GM21447 (cell line): ENCODE measurements at regions not wholly inside any gene's neighbourhood (a gene's known extent, or its start where the extent isn't known, plus 50 kb on each side); places are given as distances from the start of the nearest gene placed in this dataset.
A peak's percentile ranks its signal among the peaks of the same experiment; 100 is the strongest.
"Not testable (repeated sequence)": the region's sequence is repeated elsewhere in the genome, so short reads cannot be mapped to it uniquely, and the experiment has no call there.

Experiments used
- ATAC-seq: cut with Tn5 transposase; IDR thresholded peaks from one replicate; pipeline ENCODE4 v1.9.1; 2021; ENCODE audit not compliant: unreplicated experiment

DNA sequence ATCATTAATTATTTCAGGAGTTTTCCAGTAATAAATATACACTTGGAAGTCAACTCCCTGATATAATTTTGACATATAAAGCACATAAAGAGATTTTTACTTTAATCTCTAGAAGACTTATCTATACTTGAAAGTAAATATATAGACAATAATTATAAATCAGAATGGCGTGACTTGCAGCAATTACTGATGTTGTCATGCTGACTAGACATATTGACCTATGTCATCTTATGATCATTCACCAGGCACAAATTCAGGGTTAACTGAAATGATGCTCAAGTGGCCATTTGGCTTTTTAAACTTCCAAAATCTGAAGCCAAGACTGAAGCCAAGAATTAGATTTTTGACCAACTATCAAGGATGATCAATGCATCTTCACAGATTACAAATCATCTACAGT lies 192.2 kb downstream of the MCHR2 start:
- no peak for ATAC-seq

DNA sequence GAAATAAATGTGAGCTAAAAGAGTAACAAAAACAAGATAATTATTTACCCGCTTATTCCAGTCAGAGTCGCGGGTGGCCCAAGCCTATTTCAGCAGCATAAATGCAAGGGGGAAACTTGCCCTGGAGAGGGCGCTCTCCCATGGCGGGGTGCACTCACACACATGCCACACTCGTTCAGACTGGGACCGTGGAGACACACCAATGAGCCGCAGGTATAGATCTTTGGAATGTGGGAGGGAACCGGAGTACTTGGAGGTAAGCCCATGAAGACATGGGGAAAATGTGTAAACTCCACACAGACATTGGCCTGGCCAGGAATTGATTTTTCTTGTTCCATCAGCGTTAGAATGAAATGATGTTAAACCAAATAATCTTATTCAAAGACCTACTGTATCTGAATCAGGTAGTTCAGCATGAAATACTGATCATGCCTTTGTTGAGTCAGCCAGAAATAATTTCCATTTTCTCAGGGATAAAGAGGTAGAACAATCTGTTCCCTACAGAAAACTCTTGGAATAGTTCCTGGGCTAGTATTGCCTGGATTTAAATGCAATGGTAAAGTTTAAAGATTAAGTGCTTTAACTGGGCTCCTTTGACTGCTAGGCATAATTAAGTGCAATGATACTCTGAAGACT lies 191.5 kb downstream of the MCHR2 start:
- ATAC-seq, result no peak

DNA sequence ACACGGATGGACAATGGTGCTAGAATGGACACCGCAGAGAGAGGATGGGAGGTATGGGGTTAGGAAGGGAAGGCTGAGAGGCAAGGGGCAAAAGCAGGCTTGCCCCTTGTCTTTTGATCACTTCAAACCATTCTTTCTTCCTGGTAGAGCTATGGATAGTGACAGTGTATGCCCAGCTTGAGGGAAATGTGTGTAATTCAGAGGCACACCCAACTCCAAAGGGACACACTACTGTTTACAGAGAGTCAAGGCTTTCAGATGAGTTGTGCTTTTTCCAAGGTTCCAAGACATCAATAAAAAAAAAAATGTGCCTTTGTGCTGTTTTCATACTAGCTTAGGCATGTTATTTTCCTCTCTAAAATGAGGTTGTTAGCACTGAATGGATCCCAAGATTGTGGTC lies 185.0 kb downstream of the MCHR2 start:
- no peak for ATAC-seq

GRCh38 chr6:99810295-99810694 lies 183.7 kb downstream of the MCHR2 start:
- no peak for ATAC-seq

DNA sequence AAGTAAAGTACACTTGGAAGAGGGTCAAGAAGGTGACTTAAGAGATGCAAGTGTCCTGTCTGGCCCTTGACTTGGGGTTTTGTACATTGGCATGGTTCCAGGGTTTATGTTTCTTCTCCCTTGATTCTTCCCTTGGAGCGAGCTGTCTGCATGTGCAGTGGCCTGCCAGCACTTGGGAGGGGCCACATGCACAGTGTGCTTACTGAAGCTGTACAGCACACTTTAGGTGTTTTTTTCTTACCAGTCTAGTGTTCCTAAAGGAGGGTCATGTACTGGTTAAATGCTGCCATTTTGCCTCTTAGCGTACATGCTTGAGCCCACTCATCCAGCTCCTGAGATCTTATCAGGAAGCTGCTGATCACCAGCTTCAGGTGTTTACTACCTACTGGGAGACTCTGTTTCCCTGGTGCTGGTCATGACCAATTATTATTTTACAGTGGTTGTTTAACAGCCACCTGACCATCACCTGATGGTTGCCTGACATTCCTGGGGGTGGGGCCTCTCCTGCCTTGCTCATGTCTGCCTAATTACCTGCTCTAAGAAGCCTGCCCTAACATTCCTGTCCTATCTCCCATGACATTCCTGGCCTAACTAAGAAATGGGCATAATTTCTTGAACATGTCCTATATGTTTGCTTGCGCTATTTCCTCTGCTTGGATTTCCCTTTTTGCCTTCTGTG lies 182.9 kb downstream of the MCHR2 start:
- no peak for ATAC-seq

- ATAC-seq, result no peak
Observed at GRCh38 chr6:99811636-99812035, 182.4 kb downstream of the MCHR2 start.

- ATAC-seq, result no peak
Observed at GRCh38 chr6:99813565-99813964, 180.5 kb downstream of the MCHR2 start.

- ATAC-seq, result no peak
Observed at GRCh38 chr6:99814230-99814928, 179.6 kb downstream of the MCHR2 start.

DNA sequence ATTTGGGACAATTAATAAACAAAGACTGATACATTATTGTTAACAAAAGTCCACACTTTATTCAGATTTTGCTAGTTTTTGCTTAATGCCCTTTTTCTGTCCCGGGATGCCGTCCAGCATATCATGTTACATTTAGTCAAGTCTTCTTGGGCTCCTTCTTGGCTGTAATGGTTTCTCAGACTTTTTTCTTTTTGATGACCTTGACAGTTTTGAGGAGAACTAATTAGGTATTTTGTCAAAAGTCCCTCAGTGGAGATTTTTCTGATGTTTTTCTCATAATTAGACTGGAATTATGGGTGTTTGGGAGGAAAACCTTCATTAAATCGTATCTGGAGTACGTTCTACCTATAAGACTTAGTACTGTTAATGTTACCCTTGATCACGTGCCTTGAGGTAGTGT lies 177.2 kb downstream of the MCHR2 start:
- no peak for ATAC-seq

- ATAC-seq, result no peak
Observed at GRCh38 chr6:99818161-99818560, 175.9 kb downstream of the MCHR2 start.

DNA sequence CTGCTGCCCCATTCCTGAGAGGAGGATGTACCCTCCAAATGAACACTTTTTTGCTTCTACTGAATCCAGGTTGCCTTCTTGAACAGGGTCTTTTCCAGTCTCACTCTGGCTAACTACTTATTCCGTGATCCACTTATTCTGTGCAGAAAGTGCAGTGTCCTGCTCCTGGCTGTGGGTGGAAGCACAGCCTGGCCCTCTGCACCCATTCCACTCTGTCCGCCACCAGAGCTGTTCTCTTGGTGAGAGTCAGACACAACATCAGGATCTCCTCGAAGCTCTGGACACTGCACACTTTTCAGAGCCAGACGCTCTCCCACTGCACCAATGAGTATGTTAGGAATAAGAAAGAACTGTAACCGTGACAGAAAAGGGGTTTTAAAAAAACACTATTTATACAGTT lies 174.2 kb downstream of the MCHR2 start:
- no peak for ATAC-seq

DNA sequence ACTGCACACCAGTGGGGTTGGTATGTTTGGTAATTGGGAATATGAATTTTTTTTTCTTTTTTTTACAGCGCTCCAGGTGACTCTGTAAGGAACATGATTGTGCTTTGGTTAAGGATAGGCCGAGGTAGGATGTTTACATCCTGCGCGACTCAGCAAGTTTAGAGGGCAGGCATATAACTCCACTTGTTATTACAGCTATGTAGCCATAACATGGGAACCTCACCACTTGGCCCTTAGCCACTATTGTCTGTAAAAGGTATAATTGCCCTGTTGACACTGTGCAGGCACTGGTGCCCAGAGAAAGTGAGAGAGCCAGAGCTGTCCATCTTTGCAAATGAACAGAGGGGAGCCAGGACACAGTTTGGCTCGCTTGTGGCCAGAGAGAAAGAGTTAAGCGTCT lies 172.9 kb downstream of the MCHR2 start:
- ATAC-seq, result no peak

GRCh38 chr6:99822741-99823512 lies 171.1 kb downstream of the MCHR2 start:
- ATAC-seq, result peak; percentile 57

- ATAC-seq, result not testable (repeated sequence)
Observed at GRCh38 chr6:99823513-99824235, 170.3 kb downstream of the MCHR2 start.

GRCh38 chr6:99833034-99833433 lies 161.0 kb downstream of the MCHR2 start:
- no peak for ATAC-seq

DNA sequence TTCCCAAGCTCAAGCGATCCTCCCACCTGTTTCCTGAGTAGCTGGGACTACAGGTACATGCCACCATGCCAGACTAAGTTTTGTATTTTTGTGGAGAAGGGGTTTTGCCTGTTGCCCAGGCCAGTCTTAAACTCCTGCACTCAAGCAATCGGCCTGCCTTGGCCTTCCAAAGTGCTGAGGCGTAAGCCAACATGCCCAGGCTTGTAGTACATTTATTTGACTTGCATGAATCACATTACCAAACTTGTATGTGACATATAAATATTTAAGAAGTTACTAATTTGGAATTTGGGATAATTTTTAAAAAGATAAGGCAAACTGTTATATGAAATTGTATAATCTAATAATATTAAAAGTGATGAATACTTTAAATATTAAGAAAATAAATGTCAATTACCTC lies 157.6 kb downstream of the MCHR2 start:
- ATAC-seq, result no peak

GRCh38 chr6:99838607-99839006 lies 155.4 kb downstream of the MCHR2 start:
- ATAC-seq, result no peak

DNA sequence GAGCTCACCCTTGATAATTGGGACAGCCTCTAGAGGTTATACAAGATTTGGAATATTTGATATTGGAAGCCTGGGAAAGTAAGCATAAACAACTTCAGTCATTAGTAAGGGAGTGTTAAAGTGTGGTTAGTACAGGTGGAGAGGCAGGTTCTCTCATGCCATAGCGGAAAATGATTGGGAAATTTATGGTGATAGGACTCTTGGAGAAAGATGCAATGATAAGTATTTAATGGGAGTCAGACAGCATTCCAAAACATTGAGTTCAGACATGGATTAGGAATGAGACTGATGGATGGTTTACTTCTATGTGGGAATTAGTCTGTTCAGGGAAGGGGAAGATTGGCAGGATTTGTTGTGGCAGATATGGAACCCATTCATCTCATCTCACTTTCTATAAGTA lies 152.7 kb downstream of the MCHR2 start:
- ATAC-seq, result no peak

DNA sequence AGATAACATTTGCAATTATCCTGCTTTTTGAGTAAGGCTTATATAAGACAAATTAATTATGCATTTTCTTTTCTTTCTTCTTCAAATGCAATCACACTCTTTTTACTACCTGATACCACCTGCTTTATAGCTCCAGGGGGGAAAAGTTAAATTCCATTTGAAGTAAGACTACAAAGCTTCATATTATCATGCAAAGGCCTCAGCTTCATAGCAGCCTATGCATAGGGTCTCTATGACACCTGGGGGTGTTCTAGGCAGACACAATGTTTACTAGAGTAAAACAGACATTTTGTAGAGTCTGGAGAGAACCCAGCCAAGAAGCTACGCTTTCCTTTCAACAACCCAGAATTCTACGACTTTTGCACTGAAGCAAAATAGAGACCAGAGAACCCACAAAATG lies 148.0 kb downstream of the MCHR2 start:
- no peak for ATAC-seq

- ATAC-seq, result no peak
Observed at GRCh38 chr6:99850841-99851240, 143.2 kb downstream of the MCHR2 start.

GRCh38 chr6:99852031-99852430 lies 142.0 kb downstream of the MCHR2 start:
- ATAC-seq, result no peak
